Nephron progenitor cell (in vitro differentiated cells): ENCODE measurements at regions not wholly inside any gene's neighbourhood (a gene's known extent, or its start where the extent isn't known, plus 50 kb on each side); places are given as distances from the start of the nearest gene placed in this dataset.

Experiments
- DNase-seq: peaks from one replicate; pipeline ENCODE4 v3.0.0; 2021
- H3K27ac Mint-ChIP-seq: 2 replicates; pipeline ENCODE4 v1.8.0; 2021; ENCODE audit warnings: mild to moderate bottlenecking, moderate library complexity, mixed read lengths
- H3K27me3 Mint-ChIP-seq: 2 replicates; pipeline ENCODE4 v1.8.0; 2021; ENCODE audit warnings: mild to moderate bottlenecking, low read depth, mixed read lengths; ENCODE audit not compliant: poor library complexity
- H3K36me3 Mint-ChIP-seq: 2 replicates; pipeline ENCODE4 v1.8.0; 2021; ENCODE audit warnings: low read depth, mixed read lengths
- H3K4me1 Mint-ChIP-seq: 2 replicates; pipeline ENCODE4 v1.8.0; 2021; ENCODE audit warnings: mixed read lengths
- H3K4me3 Mint-ChIP-seq: 2 replicates; pipeline ENCODE4 v1.8.0; 2021; ENCODE audit warnings: mild to moderate bottlenecking, moderate library complexity, mixed read lengths
- H3K9me3 Mint-ChIP-seq: 2 replicates; pipeline ENCODE4 v1.8.0; 2021; ENCODE audit warnings: mild to moderate bottlenecking, moderate library complexity, mixed read lengths
- TF ChIP-seq, protein P1 (sequence below): fragments of 200-600 bp; sonication (generic); IDR thresholded peaks from 2 replicates; pipeline ENCODE4 v1.5.0; 2021; ENCODE audit warnings: antibody characterized with exemption

DNA sequence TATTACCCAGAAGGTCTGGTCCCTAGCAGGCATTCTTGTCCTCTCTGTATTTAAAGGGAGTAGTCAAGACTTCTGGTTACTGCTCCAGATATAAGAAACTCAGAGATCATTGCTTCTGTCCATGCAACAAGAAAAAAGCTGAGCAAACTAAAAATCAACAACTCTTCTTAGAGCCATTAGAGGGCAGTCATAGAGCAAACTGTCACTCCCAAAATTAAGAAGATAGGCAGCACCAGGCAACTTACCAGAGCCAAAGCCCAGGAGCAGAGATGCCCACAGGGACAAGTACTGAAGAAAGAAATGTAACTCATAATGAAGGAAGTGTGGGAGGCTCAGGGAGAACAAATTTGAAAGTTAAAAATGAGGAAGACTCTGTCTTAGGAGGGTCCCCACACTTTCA lies 472.9 kb upstream of the COBL start:
- H3K4me3 Mint-ChIP-seq = no peak overlapping the region
- H3K27me3 Mint-ChIP-seq = no peaks in the 10 kb centered on the region
- H3K36me3 Mint-ChIP-seq = no peaks in the 10 kb centered on the region
- H3K9me3 Mint-ChIP-seq = no peaks in the 10 kb centered on the region
- DNase-seq = no peak
- TF ChIP-seq, protein P1, sequence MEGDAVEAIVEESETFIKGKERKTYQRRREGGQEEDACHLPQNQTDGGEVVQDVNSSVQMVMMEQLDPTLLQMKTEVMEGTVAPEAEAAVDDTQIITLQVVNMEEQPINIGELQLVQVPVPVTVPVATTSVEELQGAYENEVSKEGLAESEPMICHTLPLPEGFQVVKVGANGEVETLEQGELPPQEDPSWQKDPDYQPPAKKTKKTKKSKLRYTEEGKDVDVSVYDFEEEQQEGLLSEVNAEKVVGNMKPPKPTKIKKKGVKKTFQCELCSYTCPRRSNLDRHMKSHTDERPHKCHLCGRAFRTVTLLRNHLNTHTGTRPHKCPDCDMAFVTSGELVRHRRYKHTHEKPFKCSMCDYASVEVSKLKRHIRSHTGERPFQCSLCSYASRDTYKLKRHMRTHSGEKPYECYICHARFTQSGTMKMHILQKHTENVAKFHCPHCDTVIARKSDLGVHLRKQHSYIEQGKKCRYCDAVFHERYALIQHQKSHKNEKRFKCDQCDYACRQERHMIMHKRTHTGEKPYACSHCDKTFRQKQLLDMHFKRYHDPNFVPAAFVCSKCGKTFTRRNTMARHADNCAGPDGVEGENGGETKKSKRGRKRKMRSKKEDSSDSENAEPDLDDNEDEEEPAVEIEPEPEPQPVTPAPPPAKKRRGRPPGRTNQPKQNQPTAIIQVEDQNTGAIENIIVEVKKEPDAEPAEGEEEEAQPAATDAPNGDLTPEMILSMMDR = peak; percentile 21
- H3K4me1 Mint-ChIP-seq = no peaks in the 10 kb centered on the region
- H3K27ac Mint-ChIP-seq = no peak overlapping the region

- DNase-seq = no peak
- Mint-ChIP-seq H3K4me1 (no peaks in the 10 kb centered on the region), H3K9me3 (no peaks in the 10 kb centered on the region), H3K4me3 (no peak overlapping the region), H3K36me3 (no peaks in the 10 kb centered on the region), H3K27me3 (no peaks in the 10 kb centered on the region), H3K27ac (no peak overlapping the region)
- TF ChIP-seq, protein P1 = no peak
These were observed 469.7 kb upstream of the COBL start for GRCh38 chr7:51786284-51786683.

- Mint-ChIP-seq H3K27ac (no peak overlapping the region), H3K27me3 (no peaks in the 10 kb centered on the region), H3K4me3 (no peak overlapping the region), H3K4me1 (no peaks in the 10 kb centered on the region), H3K9me3 (no peaks in the 10 kb centered on the region), H3K36me3 (no peaks in the 10 kb centered on the region)
- TF ChIP-seq, protein P1 = no peak
- DNase-seq = no peak
These were observed 469.3 kb upstream of the COBL start for GRCh38 chr7:51785876-51786275.

- Mint-ChIP-seq H3K4me3 (no peak overlapping the region), H3K9me3 (no peaks in the 10 kb centered on the region), H3K27me3 (peaks cover 4% of the 10 kb centered on the region), H3K4me1 (no peaks in the 10 kb centered on the region), H3K36me3 (no peaks in the 10 kb centered on the region), H3K27ac (no peak overlapping the region)
- TF ChIP-seq, protein P1 = no peak
- no peak for DNase-seq
These were observed 468.6 kb upstream of the COBL start for GRCh38 chr7:51785171-51785570.

DNA sequence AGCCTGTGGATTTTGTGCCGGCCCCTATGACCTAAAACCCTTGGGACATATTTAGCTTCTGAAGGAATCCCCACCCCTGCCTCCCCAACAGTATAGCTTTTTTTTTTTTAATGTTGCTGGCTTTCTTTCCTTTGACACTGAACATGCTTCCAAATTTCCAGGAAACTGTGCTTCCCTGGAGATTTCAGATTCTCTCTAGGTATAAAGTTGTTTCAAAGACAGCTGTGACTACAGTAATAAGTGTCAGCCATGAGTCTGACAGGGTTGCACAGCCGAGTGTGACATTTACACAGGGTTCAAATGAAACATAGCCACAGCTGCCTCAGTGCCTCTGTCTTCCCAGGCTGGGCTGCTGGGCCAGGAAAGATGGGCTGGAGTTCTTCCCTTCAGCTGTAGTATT lies 466.6 kb upstream of the COBL start:
- no peaks in the 10 kb centered on the region for H3K36me3 Mint-ChIP-seq
- no peaks in the 10 kb centered on the region for H3K4me1 Mint-ChIP-seq

DNA sequence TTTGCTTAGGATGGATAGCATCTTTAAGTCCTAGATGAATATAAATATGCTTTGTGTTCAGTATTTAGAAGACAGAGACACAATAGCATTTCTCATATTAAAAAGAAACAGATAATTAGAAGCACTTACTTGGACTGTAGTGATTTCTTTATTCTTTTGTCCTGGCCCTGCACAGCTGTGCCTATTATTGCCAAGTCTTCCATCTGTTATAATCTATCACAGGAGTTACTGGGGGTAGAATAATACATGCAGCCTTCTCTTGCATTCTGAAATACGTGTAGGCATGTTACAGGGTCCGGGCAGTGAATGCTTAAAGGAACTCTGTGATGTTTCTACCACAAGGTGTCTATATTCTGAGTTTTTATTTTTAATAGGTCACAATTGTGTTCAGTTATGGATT lies 461.5 kb upstream of the COBL start:
- Mint-ChIP-seq H3K36me3 (no peaks in the 10 kb centered on the region), H3K27me3 (peaks cover 7% of the 10 kb centered on the region), H3K4me1 (peaks cover 6% of the 10 kb centered on the region)

More for the DNA sequence above, 466.6 kb upstream of the COBL start:
- Mint-ChIP-seq H3K27ac (no peak overlapping the region), H3K9me3 (no peaks in the 10 kb centered on the region), H3K27me3 (peaks cover 4% of the 10 kb centered on the region), H3K4me3 (no peak overlapping the region)
- DNase-seq = no peak
- TF ChIP-seq, protein P1 = no peak

More for the DNA sequence above, 461.5 kb upstream of the COBL start:
- Mint-ChIP-seq H3K9me3 (no peaks in the 10 kb centered on the region), H3K27ac (no peak overlapping the region), H3K4me3 (no peak overlapping the region)
- no peak for DNase-seq
- TF ChIP-seq, protein P1 = no peak
